ENCODE measurements at regions not wholly inside any gene's neighbourhood (a gene's known extent, or its start where the extent isn't known, plus 50 kb on each side); places are given as distances from the start of the nearest gene placed in this dataset.
"Not testable (repeated sequence)": the region's sequence is repeated elsewhere in the genome, so short reads cannot be mapped to it uniquely, and the experiment has no call there.

DNA sequence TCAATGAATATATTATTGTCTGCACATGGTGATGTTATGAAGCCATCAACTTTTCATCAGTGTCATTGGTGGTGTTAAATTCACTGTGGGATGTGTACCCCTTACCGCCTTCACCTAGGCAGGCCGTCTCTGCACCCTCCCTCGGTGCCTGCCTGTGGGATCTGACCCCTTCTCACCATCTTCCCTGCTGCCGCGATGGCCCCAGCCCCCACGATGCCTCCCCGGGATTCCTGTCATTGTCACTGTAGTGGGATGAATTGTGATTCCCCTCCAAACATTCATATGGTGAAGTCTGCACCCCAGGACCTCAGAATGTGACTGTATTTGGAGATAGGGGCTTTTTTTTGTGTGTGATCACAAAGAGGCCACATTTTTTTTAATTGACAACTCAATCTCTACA lies 198.3 kb upstream of the HS6ST1 start:
- no peak for TF ChIP-seq POLR2A (IDR thresholded peaks at IDR 0.05; ENCODE audit: low read depth, low read length)
- TF ChIP-seq, protein P1, sequence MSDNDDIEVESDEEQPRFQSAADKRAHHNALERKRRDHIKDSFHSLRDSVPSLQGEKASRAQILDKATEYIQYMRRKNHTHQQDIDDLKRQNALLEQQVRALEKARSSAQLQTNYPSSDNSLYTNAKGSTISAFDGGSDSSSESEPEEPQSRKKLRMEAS (IDR thresholded peaks at IDR 0.05; ENCODE audit: insufficient read depth, insufficient read length) = no peak
- TF ChIP-seq GATA2 (IDR thresholded peaks at IDR 0.05; ENCODE audit: insufficient read depth, insufficient read length, low read depth, low read length) = no peak
- no peak for TF ChIP-seq EZH2 (IDR thresholded peaks at IDR 0.05; ENCODE audit: borderline replicate concordance, low read depth, low read length, severe bottlenecking)
- no peak for TF ChIP-seq MYC (IDR thresholded peaks at IDR 0.05; ENCODE audit: low read depth, low read length)
- no peak for TF ChIP-seq JUN (IDR thresholded peaks at IDR 0.05; ENCODE audit: borderline replicate concordance, insufficient read depth, insufficient read length, low read depth)
- TF ChIP-seq, protein P2, sequence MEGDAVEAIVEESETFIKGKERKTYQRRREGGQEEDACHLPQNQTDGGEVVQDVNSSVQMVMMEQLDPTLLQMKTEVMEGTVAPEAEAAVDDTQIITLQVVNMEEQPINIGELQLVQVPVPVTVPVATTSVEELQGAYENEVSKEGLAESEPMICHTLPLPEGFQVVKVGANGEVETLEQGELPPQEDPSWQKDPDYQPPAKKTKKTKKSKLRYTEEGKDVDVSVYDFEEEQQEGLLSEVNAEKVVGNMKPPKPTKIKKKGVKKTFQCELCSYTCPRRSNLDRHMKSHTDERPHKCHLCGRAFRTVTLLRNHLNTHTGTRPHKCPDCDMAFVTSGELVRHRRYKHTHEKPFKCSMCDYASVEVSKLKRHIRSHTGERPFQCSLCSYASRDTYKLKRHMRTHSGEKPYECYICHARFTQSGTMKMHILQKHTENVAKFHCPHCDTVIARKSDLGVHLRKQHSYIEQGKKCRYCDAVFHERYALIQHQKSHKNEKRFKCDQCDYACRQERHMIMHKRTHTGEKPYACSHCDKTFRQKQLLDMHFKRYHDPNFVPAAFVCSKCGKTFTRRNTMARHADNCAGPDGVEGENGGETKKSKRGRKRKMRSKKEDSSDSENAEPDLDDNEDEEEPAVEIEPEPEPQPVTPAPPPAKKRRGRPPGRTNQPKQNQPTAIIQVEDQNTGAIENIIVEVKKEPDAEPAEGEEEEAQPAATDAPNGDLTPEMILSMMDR (IDR thresholded peaks at IDR 0.05; ENCODE audit: extremely low read depth in 1 of 2, insufficient read depth in 1 of 2, low read depth in 1 of 2, low read length in 2 of 2) = no peak
- no peak for TF ChIP-seq FOS (IDR thresholded peaks at IDR 0.05; ENCODE audit: borderline replicate concordance, insufficient read depth, low read length)
- no peak for TF ChIP-seq POLR2AphosphoS5 (IDR thresholded peaks at IDR 0.05; ENCODE audit: insufficient read depth, low read depth, low read length)
- no peak overlapping the region for H3K4me3 ChIP-seq (replicated peaks in 1 of 3; ENCODE audit: insufficient read depth in 1 of 3, low read depth in 1 of 3, low read length in 3 of 3)
- no peaks in the 10 kb centered on the region for H4K20me1 ChIP-seq (replicated peaks; ENCODE audit: control insufficient read depth, extremely low read depth, insufficient read depth, low read length)
- intact Hi-C loops (cut with micrococcal nuclease) = no loop called here
- BruUV-seq (replicated peaks) = no TSS peak
- FAIRE-seq = no peak
- H3K9ac ChIP-seq (replicated peaks; ENCODE audit: extremely low read depth, insufficient read depth, low read length) = no peak overlapping the region
- dilution Hi-C loops (cut with MboI; ENCODE audit: extremely low pct_ligation_motif_present, low sequenced_read_pairs) = no loop called here
- no peaks in the 10 kb centered on the region for H3K79me2 ChIP-seq (ENCODE audit: control insufficient read depth, insufficient read depth, low read length)
- H3K27me3 ChIP-seq (ENCODE audit: control insufficient read depth in 2 of 2, insufficient read depth in 2 of 2, low read length in 2 of 2) = no peaks in the 10 kb centered on the region
- no peak overlapping the region for H2AFZ ChIP-seq (ENCODE audit: low read depth, low read length)
- ChIA-PET POLR2A (no interaction called here), CTCF (no interaction called here)
- no peak overlapping the region for H3K4me2 ChIP-seq (ENCODE audit: insufficient read depth, low read length)
- H3K9me1 ChIP-seq (replicated peaks; ENCODE audit: control insufficient read depth, extremely low read depth, insufficient read depth, low read length) = no peaks in the 10 kb centered on the region
- H3K36me3 ChIP-seq (ENCODE audit: control insufficient read depth in 2 of 2, extremely low read depth in 1 of 2, insufficient read depth in 2 of 2, low read length in 2 of 2) = no peaks in the 10 kb centered on the region
- no peak overlapping the region for H3K27ac ChIP-seq (ENCODE audit: insufficient read depth, low read depth, low read length)
- H3K9me3 ChIP-seq (replicated peaks; ENCODE audit: control insufficient read depth, insufficient read depth, low read length) = no peaks in the 10 kb centered on the region
- no peaks in the 10 kb centered on the region for H3K4me1 ChIP-seq (ENCODE audit: control insufficient read depth, extremely low read depth, insufficient read depth, low read length)
- no peak for DNase-seq (ENCODE audit: low read depth, low spot score)

DNA sequence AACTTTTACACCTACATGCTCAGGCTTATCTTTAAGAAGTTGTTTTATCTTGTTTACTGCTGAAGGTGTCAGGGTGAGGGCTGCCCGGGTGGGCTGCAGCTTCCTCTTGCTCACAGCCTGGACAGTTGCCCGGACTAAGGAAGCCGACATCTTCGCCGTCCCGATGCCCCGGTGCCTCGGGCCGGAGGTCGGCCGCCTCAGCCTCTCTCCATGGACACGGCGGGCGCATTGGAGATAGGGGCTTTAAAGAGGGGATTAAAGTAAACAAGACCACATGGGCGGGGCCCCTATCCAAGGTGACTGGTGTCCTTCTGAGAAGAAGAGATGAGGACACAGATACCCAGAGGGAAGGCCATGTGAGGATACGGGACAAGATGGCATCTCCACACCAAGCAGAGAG lies 200.4 kb upstream of the HS6ST1 start:
- H3K9me1 ChIP-seq (replicated peaks; ENCODE audit: control insufficient read depth, extremely low read depth, insufficient read depth, low read length); H3K36me3 ChIP-seq (ENCODE audit: control insufficient read depth in 2 of 2, extremely low read depth in 1 of 2, insufficient read depth in 2 of 2, low read length in 2 of 2); FAIRE-seq; H3K27me3 ChIP-seq (ENCODE audit: control insufficient read depth in 2 of 2, insufficient read depth in 2 of 2, low read length in 2 of 2); H3K79me2 ChIP-seq (ENCODE audit: control insufficient read depth, insufficient read depth, low read length); H4K20me1 ChIP-seq (replicated peaks; ENCODE audit: control insufficient read depth, extremely low read depth, insufficient read depth, low read length); BruUV-seq (replicated peaks); dilution Hi-C loops (cut with MboI; ENCODE audit: extremely low pct_ligation_motif_present, low sequenced_read_pairs); H3K4me1 ChIP-seq (ENCODE audit: control insufficient read depth, extremely low read depth, insufficient read depth, low read length); H3K9ac ChIP-seq (replicated peaks; ENCODE audit: extremely low read depth, insufficient read depth, low read length); H3K4me2 ChIP-seq (ENCODE audit: insufficient read depth, low read length); H3K27ac ChIP-seq (ENCODE audit: insufficient read depth, low read depth, low read length); H2AFZ ChIP-seq (ENCODE audit: low read depth, low read length); DNase-seq (ENCODE audit: low read depth, low spot score); CTCF ChIA-PET; H3K4me3 ChIP-seq (replicated peaks in 1 of 3; ENCODE audit: insufficient read depth in 1 of 3, low read depth in 1 of 3, low read length in 3 of 3); POLR2A ChIA-PET; intact Hi-C loops (cut with micrococcal nuclease); H3K9me3 ChIP-seq (replicated peaks; ENCODE audit: control insufficient read depth, insufficient read depth, low read length): not testable (repeated sequence)
